H1 (cell line): ENCODE measurements at regions not wholly inside any gene's neighbourhood (a gene's known extent, or its start where the extent isn't known, plus 50 kb on each side); places are given as distances from the start of the nearest gene placed in this dataset.

Experiments
- CTCF ChIA-PET: fragments of 300-600 bp; sonication (Branson Sonifier 250); formaldehyde crosslinking; loops from one replicate; lab custom pipeline; 2021; ENCODE audit not compliant: partially characterized antibody; lab: Charles Lee
- POLR2A ChIA-PET: fragments of 300-600 bp; sonication (Branson Sonifier 250); formaldehyde crosslinking; loops from one replicate; lab custom pipeline; 2021; ENCODE audit warnings: inconsistent platforms; ENCODE audit not compliant: partially characterized antibody; lab: Charles Lee
- DNase-seq, 2 experiments: peaks; one replicate each; pipeline versions ENCODE4 v3.0.0 to v3.0.0-alpha.2; 2010 to 2022; ENCODE audit warnings: low spot score in 2 of 2, low read depth in 1 of 2, mixed read lengths in 1 of 2
- FAIRE-seq: peaks from 2 replicates; lab custom pipeline; 2011; peaks lifted over from hg19 to GRCh38; lab: Jason Lieb, UNC
- H2AFZ ChIP-seq: 2 replicates; pipeline ENCODE4 v1.8.1; 2012; ENCODE audit warnings: low read length, inconsistent platforms
- H2AK5ac ChIP-seq: 2 replicates; pipeline ENCODE4 v1.6.1; 2013; ENCODE audit warnings: low read depth, low read length
- H2BK120ac ChIP-seq: replicated peaks from 2 replicates; pipeline ENCODE3; 2013; ENCODE audit warnings: low read depth, low read length, inconsistent platforms
- H2BK12ac ChIP-seq: 2 replicates; pipeline ENCODE4 v1.6.1; 2013; ENCODE audit warnings: low read depth, low read length
- H2BK15ac ChIP-seq: 2 replicates; pipeline ENCODE4 v1.6.1; 2013; ENCODE audit warnings: low read length
- H2BK20ac ChIP-seq: 2 replicates; pipeline ENCODE4 v1.6.1; 2013; ENCODE audit warnings: low read length
- H2BK5ac ChIP-seq: 2 replicates; pipeline ENCODE4 v1.6.1; 2013; ENCODE audit warnings: low read depth, low read length
- H3K14ac ChIP-seq: 2 replicates; pipeline ENCODE4 v1.6.1; 2013; ENCODE audit warnings: inconsistent platforms; ENCODE audit not compliant: insufficient read length
- H3K18ac ChIP-seq: 2 replicates; pipeline ENCODE4 v1.6.1; 2013; ENCODE audit warnings: low read length; ENCODE audit errors: extremely low read depth
- H3K23ac ChIP-seq: 2 replicates; pipeline ENCODE4 v1.6.1; 2013; ENCODE audit warnings: inconsistent platforms; ENCODE audit not compliant: insufficient read length
- H3K23me2 ChIP-seq: 2 replicates; pipeline ENCODE4 v1.6.1; 2013; ENCODE audit warnings: low read depth, low read length
- H3K27ac ChIP-seq: 2 replicates; pipeline ENCODE4 v1.6.1; 2011; ENCODE audit warnings: low read depth, low read length, inconsistent platforms
- H3K27me3 ChIP-seq, 4 experiments: replicated peaks in 1 of 4; 1 replicate in 1 of 4; 2 replicates in 3 of 4; pipeline versions ENCODE4 v1.6.1 to v1.8.1; 2011 to 2013; ENCODE audit warnings: low read length in 3 of 4, mild to moderate bottlenecking in 3 of 4, inconsistent platforms in 2 of 4, mixed read lengths in 2 of 4, moderate library complexity in 1 of 4; ENCODE audit not compliant: control insufficient read depth in 3 of 4, insufficient read depth in 3 of 4; ENCODE audit errors: extremely low read depth in 1 of 4
- H3K36me3 ChIP-seq, 4 experiments: 2 replicates each; pipeline versions ENCODE4 v1.6.1 to v1.8.1; 2011 to 2013; ENCODE audit warnings: mild to moderate bottlenecking in 4 of 4, low read length in 3 of 4, moderate library complexity in 2 of 4, control low read depth in 1 of 4, inconsistent platforms in 1 of 4; ENCODE audit not compliant: insufficient read depth in 4 of 4, control insufficient read depth in 2 of 4
- H3K4ac ChIP-seq: replicated peaks from 2 replicates; pipeline ENCODE3; 2013; ENCODE audit warnings: low read length, low read depth, mixed read lengths, inconsistent platforms; ENCODE audit not compliant: insufficient read length
- H3K4me1 ChIP-seq, 4 experiments: replicated peaks in 1 of 4; 1 replicate in 1 of 4; 2 replicates in 3 of 4; pipeline versions ENCODE4 v1.6.1 to v1.8.1; 2011 to 2013; ENCODE audit warnings: low read length in 3 of 4, inconsistent platforms in 2 of 4, mixed read lengths in 1 of 4; ENCODE audit not compliant: insufficient read depth in 4 of 4, control insufficient read depth in 3 of 4
- H3K4me2 ChIP-seq, 2 experiments: 2 replicates each; pipeline versions ENCODE4 v1.6.1 to v1.8.1; 2011 to 2013; ENCODE audit warnings: low read depth in 2 of 2, low read length in 2 of 2, control low read depth in 1 of 2, inconsistent platforms in 1 of 2, mild to moderate bottlenecking in 1 of 2; ENCODE audit not compliant: insufficient read depth in 1 of 2
- H3K4me3 ChIP-seq, 4 experiments: fragments of 200-600, 300-600 bp in 1 of 4; sonication (generic), shearing (Covaris generic), sonication (Bioruptor Twin) in 1 of 4; 2 replicates each; pipeline versions ENCODE4 v1.5.1 to v1.8.1; 2011 to 2016; ENCODE audit warnings: low read length in 4 of 4, low read depth in 3 of 4, control low read depth in 2 of 4, inconsistent platforms in 2 of 4, mild to moderate bottlenecking in 2 of 4, mixed read lengths in 1 of 4, moderate library complexity in 1 of 4; ENCODE audit not compliant: insufficient read depth in 2 of 4; ENCODE audit errors: extremely low read depth in 1 of 4
- H3K56ac ChIP-seq: replicated peaks from 2 replicates; pipeline ENCODE3; 2013; ENCODE audit warnings: low read depth, mild to moderate bottlenecking, mixed read lengths, low read length, inconsistent platforms; ENCODE audit not compliant: insufficient read length
- H3K79me1 ChIP-seq: 2 replicates; pipeline ENCODE4 v1.6.1; 2013; ENCODE audit warnings: low read depth, low read length, control low read depth
- H3K79me2 ChIP-seq, 2 experiments: 2 replicates each; pipeline versions ENCODE4 v1.6.1 to v1.8.1; 2012 to 2013; ENCODE audit warnings: low read length in 2 of 2, mild to moderate bottlenecking in 2 of 2, inconsistent platforms in 1 of 2; ENCODE audit not compliant: insufficient read depth in 2 of 2, control insufficient read depth in 1 of 2
- H3K9ac ChIP-seq, 4 experiments: replicated peaks in 1 of 4; 1 replicate in 1 of 4; 2 replicates in 3 of 4; pipeline versions ENCODE4 v1.6.1 to v1.8.1; 2011 to 2013; ENCODE audit warnings: low read depth in 3 of 4, low read length in 3 of 4, control low read depth in 2 of 4, mild to moderate bottlenecking in 2 of 4, moderate library complexity in 2 of 4, inconsistent platforms in 1 of 4; ENCODE audit errors: extremely low read depth in 1 of 4
- H3K9me3 ChIP-seq, 2 experiments: 2 replicates each; pipeline versions ENCODE4 v1.6.1 to v1.8.1; 2012 to 2013; ENCODE audit warnings: mild to moderate bottlenecking in 2 of 2, moderate library complexity in 2 of 2, control low read depth in 1 of 2, inconsistent platforms in 1 of 2, low read depth in 1 of 2, low read length in 1 of 2, mixed read lengths in 1 of 2; ENCODE audit not compliant: insufficient read depth in 2 of 2
- H4K20me1 ChIP-seq, 2 experiments: replicated peaks in 1 of 2; 2 replicates each; pipeline versions ENCODE3 to v1.8.1; 2011 to 2013; ENCODE audit warnings: inconsistent platforms in 2 of 2, low read length in 2 of 2, mild to moderate bottlenecking in 1 of 2; ENCODE audit not compliant: insufficient read depth in 2 of 2, control insufficient read depth in 1 of 2
- H4K5ac ChIP-seq: 2 replicates; pipeline ENCODE4 v1.6.1; 2013; ENCODE audit warnings: low read length, low read depth, mixed read lengths, inconsistent platforms; ENCODE audit not compliant: insufficient read length
- H4K8ac ChIP-seq: 2 replicates; pipeline ENCODE4 v1.8.0; 2013; ENCODE audit warnings: mild to moderate bottlenecking, moderate library complexity, low read length, inconsistent platforms; ENCODE audit not compliant: insufficient read depth; ENCODE audit errors: extremely low read depth
- H4K91ac ChIP-seq: replicated peaks from 2 replicates; pipeline ENCODE3; 2013; ENCODE audit warnings: low read length, mixed read lengths, inconsistent platforms; ENCODE audit not compliant: insufficient read length
- ASH2L ChIP-seq: fragments of 200-600, 300-600 bp; sonication (generic); IDR thresholded peaks from one replicate; pipeline ENCODE4 v1.7.1; 2017; ENCODE audit warnings: low read length
- CREB1 ChIP-seq: IDR thresholded peaks from 2 replicates; pipeline ENCODE4 v1.6.1; 2012; ENCODE audit warnings: inconsistent platforms
- EGR1 ChIP-seq: IDR thresholded peaks from 2 replicates; pipeline ENCODE4 v1.6.1; 2011; ENCODE audit warnings: low read depth, low read length, borderline replicate concordance
- KDM4A ChIP-seq: IDR thresholded peaks from one replicate; pipeline ENCODE4 v1.7.1; 2012; ENCODE audit warnings: low read depth, mild to moderate bottlenecking, moderate library complexity, low read length, inconsistent platforms; ENCODE audit not compliant: severe bottlenecking
- KDM5A ChIP-seq: fragments of 200-600 bp; IDR thresholded peaks from 2 replicates; pipeline ENCODE4 v1.7.1; 2012; ENCODE audit warnings: mild to moderate bottlenecking, low read length, inconsistent platforms, mixed read lengths
- NANOG ChIP-seq: IDR thresholded peaks from 2 replicates; pipeline ENCODE4 v1.6.1; 2011; ENCODE audit warnings: low read length, low read depth, mild to moderate bottlenecking, inconsistent platforms; ENCODE audit not compliant: insufficient read depth, poor library complexity, severe bottlenecking
- PHF8 ChIP-seq: fragments of 200-600 bp; sonication (generic); conservative IDR thresholded peaks from 2 replicates; pipeline ENCODE4 v1.7.1; 2012; ENCODE audit warnings: low read depth, mild to moderate bottlenecking, inconsistent platforms, low read length, moderate library complexity
- POLR2AphosphoS5 ChIP-seq: IDR thresholded peaks from 2 replicates; pipeline ENCODE4 v1.6.1; 2011; ENCODE audit warnings: low read depth, low read length
- POU5F1 ChIP-seq: IDR thresholded peaks from 2 replicates; pipeline ENCODE4 v1.6.1; 2011; ENCODE audit warnings: low read depth, mild to moderate bottlenecking, low read length, moderate library complexity
- SUZ12 ChIP-seq: fragments of 200-600 bp; sonication (generic); IDR thresholded peaks from 2 replicates; pipeline ENCODE4 v1.6.1; 2012; ENCODE audit warnings: mild to moderate bottlenecking, inconsistent platforms, low read length, moderate library complexity, mixed read lengths
- TAF7 ChIP-seq: optimal IDR thresholded peaks from 2 replicates; pipeline ENCODE3; 2011; ENCODE audit warnings: low read depth, mild to moderate bottlenecking, inconsistent platforms, low read length, moderate library complexity, borderline replicate concordance
- TBP ChIP-seq: IDR thresholded peaks from 2 replicates; pipeline ENCODE4 v1.6.1; 2011; ENCODE audit warnings: low read depth, low read length, improper control_type of control experiment
- YY1 ChIP-seq: IDR thresholded peaks from 2 replicates; pipeline ENCODE4 v1.6.1; 2011; ENCODE audit warnings: low read depth, mild to moderate bottlenecking, low read length
- ZNF274 ChIP-seq: IDR thresholded peaks from 2 replicates; pipeline ENCODE4 v1.7.0; 2012; ENCODE audit warnings: low read length, borderline replicate concordance; ENCODE audit errors: extremely low read depth
- WGBS, 2 experiments: shearing (Covaris generic) in 1 of 2; methylation state at CpG; one replicate each; pipeline versions ENCODE4 v1.1.6 to v1.1.7; 2013 to 2015; ENCODE audit warnings: low lambda C conversion rate in 2 of 2, mixed read lengths in 2 of 2, inconsistent platforms in 1 of 2, low coverage in 1 of 2, missing lambda C conversion rate in 1 of 2; ENCODE audit not compliant: insufficient replicate concordance in 2 of 2, insufficient coverage in 1 of 2, insufficient read length in 1 of 2; ENCODE audit errors: extremely low coverage in 1 of 2, missing lambda C conversion rate in 1 of 2; 5-methylcytosine and 5-hydroxymethylcytosine counted together
- TF ChIP-seq, protein P1 (sequence below): IDR thresholded peaks from 2 replicates; pipeline ENCODE4 v1.6.1; 2012; ENCODE audit warnings: inconsistent platforms

DNA sequence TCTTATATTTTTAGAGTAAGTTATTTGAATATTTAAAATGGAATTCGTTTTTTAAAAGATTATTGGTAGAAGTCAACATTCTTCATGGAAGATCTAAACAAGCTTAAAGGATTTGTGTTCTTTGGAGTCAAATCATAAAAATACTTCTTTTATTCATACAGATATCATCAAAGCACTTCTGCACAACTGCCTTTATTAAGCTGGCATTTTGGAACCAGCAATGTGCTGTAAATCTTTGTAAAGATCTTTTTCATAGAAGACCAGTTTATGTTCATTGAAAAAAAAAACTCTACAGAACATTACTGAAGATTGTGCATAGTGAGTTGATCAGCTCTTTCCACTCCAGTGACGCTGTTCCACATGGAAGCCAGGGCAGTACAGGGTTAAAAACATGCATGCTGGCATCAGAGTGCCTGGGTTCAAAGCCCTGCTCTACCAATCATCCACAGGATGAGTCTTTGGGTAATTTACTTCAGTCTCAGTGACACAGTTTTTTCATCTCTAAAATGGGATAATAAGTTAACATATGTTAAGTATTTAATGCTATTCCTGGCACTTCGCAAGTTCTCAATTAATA, 109.6 kb upstream of the SLC38A4 start:
- Histone ChIP-seq H3K4me2 (no peak overlapping the region), H4K20me1 (no peaks in the 10 kb centered on the region), H3K18ac (no peak overlapping the region), H2AK5ac (no peak overlapping the region), H3K9ac (no peak overlapping the region), H4K8ac (no peak overlapping the region), H2BK5ac (no peak overlapping the region), H3K4me1 (no peaks in the 10 kb centered on the region), H2BK12ac (no peak overlapping the region), H3K56ac (no peak overlapping the region), H3K36me3 (no peaks in the 10 kb centered on the region), H3K14ac (no peak overlapping the region), H3K27ac (no peak overlapping the region), H3K23ac (no peak overlapping the region), H3K9me3 (no peaks in the 10 kb centered on the region), H4K91ac (no peak overlapping the region), H3K79me1 (no peaks in the 10 kb centered on the region), H2AFZ (no peak overlapping the region), H4K5ac (no peak overlapping the region), H3K27me3 (no peaks in the 10 kb centered on the region), H3K4me3 (no peak overlapping the region), H2BK15ac (no peak overlapping the region), H3K4ac (no peak overlapping the region), H3K79me2 (no peaks in the 10 kb centered on the region), H2BK20ac (no peak overlapping the region), H2BK120ac (no peak overlapping the region), H3K23me2 (no peaks in the 10 kb centered on the region)
- WGBS, 2 experiments: 92 to 100% methylated on average over 1 to 3 of the region's 3 CpGs
- no peak for DNase-seq
- ChIA-PET POLR2A (no interaction called here), CTCF (interaction anchor here (1.0 to 3.2 kb wide), 6 partner anchors 10 to 913 kb away, joined by 3 to 22 read pairs (median 3); no protein-coding TSS in a partner anchor)
- no peak for FAIRE-seq
- TF ChIP-seq TBP (no peak), POU5F1 (no peak), ZNF274 (no peak), KDM4A (no peak), EGR1 (no peak), PHF8 (no peak), SUZ12 (no peak), ASH2L (no peak), YY1 (no peak), KDM5A (no peak), CREB1 (no peak), TAF7 (no peak), NANOG (no peak), POLR2AphosphoS5 (no peak)
- TF ChIP-seq, protein P1, sequence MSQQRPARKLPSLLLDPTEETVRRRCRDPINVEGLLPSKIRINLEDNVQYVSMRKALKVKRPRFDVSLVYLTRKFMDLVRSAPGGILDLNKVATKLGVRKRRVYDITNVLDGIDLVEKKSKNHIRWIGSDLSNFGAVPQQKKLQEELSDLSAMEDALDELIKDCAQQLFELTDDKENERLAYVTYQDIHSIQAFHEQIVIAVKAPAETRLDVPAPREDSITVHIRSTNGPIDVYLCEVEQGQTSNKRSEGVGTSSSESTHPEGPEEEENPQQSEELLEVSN: no peak
